Stimulated activated CD4-positive, alpha-beta T cell treated with anti-CD3 and anti-CD28 coated beads, Interleukin-12 subunit alpha, Interleukin-12 subunit beta, amount 100 ng/mL, for 24 hours (primary cell): ENCODE measurements at regions not wholly inside any gene's neighbourhood (a gene's known extent, or its start where the extent isn't known, plus 50 kb on each side); places are given as distances from the start of the nearest gene placed in this dataset.
"Not testable (repeated sequence)": the region's sequence is repeated elsewhere in the genome, so short reads cannot be mapped to it uniquely, and the experiment has no call there.

Experiments
- DNase-seq, 2 experiments: peaks; one replicate each; pipeline ENCODE4 v3.0.0-alpha.2; 2020; ENCODE audit warnings: low read depth in 2 of 2

DNA sequence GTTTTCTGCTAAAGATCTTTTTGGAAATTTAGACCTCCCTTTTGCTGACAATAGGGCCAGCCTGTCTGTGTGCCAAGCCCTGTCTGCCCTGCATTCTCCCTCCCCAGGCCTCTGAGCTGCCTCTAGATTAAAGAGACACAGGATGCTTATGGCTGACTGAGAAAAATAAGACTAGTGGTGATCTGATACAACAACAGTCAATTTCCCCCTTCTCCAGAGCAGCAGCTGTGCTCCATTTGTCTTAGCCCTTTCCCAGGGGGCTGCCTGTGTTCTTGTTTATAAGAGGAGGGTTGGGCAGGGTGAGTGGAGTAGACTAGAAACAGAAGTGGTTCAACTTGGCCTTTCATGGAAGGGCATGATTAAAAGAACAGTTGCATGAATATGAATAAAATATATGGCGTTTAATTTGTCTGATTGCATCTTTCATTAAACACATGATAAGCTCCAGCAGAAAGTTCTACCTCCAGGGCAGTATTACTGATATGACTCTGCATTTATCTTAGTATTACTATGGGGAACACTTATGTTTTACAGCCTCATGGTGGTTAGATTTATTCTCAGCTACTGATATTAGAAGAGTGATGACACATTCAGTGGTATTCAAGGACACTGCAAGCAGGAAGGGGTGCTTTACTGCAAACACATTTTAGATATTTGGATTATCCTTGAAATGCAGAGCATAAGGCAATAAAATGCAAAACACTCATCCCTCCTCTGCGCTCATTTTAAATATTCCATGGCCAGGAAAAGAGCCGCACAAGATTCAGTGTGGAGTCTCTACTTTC lies 150.2 kb upstream of the CLEC14A start:
- DNase-seq: no peak

DNA sequence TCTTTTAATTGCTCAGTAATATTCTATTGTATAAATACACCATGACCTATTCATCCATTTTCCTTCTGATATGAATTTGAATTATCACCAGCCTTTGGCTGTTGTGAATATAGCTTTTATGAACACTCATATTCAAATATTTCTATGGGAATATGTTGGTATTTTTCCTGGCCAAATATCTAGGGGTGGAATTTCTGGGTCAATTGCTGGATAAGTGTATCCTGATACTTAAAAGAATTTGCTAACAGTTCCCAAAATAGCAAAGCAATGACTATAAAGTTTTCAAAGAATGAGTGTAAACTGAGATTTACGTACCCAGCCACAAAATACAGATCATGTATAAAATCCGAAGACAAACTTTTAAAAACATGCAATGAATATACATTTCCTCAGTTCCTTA lies 148.7 kb upstream of the CLEC14A start:
- no peak for DNase-seq

DNA sequence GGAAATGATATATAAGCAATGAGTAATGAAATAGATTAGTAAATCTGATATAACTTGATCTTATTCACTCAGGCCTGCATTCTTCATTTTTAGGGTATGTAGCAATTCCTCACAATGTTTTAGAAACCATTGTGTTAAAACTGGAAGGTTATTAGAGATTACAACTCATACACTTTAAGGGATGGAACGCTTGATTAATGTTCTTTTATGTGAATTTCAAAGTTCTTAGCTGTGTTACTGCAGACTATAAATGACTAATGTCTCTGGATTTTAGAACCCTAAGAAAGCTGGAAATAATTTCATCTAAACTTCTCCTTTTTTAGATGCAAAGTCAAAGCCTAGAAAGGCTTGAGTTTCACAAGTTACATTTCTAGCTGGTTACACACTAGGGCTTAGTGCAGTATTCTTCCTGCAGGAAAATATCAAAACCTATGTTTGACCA lies 148.2 kb upstream of the CLEC14A start:
- no peak for DNase-seq

DNA sequence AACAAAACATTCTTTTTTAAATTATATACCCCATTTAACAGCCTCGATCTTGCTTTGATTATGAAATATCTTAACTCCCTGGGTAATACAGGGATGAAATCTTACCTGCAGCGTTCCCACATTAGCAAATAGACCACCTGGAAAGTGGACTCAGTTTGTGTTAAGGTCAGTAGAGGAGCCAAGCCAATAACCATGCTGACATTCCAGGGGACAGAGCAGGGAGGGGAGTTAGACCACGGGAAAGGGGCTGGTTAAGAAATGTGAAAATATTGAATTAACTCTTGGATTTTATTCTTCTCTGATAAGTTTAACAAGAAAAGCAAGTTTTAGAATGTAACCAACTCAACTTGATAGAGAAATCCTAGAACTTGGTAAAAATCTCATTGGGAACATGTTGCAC lies 144.9 kb upstream of the CLEC14A start:
- DNase-seq: no peak

DNA sequence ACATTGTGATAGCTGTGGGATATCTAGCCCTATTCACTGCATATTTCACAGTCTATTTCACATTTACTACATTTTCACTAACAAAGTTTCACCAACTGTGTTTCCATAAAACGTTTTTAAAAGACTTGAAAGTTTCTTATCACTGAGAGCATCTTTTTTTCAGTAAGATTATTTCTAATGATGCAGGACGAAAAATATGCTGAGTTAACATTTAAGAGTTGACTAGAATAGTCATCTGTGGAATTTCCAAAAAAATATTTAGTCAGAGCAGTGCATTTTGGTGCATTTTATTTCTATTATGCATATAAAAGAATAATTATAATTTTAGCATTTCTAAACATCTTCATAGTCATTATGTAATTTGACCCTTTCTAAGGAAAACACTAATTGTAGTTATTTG lies 143.8 kb upstream of the CLEC14A start:
- DNase-seq: no peak

DNA sequence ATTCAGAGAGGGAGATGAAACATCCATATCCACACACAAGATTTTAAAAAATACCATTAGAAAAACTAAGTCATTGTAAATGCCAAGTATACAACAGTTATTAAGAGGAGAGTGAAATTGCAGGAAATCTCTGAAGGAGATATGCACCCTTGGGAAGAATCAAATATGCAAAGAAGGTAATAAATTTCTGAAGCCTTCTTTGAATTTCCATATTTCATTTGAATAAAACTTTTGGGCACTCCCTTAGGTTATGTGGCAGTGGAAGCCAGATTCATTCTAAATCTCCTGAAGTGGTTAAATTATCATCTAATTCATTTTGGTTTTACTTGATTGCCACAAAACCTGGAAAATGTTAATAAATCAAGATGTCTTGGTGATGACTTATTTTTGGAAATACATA lies 138.9 kb upstream of the CLEC14A start:
- DNase-seq: no peak

DNA sequence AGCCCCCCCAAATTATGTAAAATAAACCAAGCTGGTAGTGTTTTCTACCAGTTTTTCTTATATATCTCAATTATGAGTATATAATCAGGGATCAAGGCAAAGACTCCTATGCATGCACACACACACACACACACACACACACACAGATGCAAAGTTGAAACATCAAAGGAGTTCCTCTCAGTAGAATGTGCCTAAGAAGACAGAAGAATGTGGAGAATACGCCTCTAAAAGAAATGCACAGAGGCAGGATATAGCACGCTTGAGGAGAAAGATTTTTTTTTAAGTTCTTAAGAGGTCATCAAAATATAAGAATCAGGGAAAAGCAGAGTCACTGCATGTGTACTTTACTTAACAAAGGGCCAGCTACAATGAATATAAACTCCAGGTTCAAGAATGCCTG lies 138.2 kb upstream of the CLEC14A start:
- no peak for DNase-seq

DNA sequence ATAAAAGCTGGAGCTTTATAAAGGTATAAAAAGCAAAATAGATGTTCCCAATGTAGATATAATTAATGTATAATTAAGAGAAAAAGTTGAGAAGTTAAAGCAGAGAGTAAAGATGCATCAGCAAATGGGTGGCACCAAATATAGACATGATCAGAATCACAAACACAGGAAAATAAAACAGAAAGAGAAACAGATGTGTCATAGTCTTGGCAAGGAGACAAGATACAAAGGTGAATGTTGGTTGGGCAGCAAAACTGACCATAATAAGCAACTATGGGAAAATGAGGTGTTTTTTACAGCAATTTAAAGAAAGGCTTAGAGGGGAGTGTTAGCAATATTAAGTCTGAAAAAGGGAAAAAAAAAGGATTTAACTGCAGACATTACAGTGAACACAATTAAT lies 135.4 kb upstream of the CLEC14A start:
- no peak for DNase-seq

DNA sequence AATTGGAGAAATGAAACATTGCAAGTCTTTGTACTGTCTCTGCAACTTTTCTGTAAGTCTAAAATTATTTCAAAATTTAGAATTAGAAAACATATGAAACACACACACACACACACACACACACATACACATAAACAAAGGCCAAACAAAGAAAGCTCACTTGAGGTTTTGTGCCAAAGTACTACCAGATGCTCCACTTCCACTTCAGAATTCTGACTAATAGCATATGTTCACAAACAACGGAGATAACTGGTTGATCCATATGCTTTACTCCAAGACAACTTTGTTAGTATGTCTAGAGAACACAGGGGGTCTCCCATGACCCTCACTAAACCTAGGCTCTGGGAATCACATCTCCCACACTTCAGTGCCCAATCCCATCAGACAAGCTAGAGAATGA lies 133.8 kb upstream of the CLEC14A start:
- no peak for DNase-seq

DNA sequence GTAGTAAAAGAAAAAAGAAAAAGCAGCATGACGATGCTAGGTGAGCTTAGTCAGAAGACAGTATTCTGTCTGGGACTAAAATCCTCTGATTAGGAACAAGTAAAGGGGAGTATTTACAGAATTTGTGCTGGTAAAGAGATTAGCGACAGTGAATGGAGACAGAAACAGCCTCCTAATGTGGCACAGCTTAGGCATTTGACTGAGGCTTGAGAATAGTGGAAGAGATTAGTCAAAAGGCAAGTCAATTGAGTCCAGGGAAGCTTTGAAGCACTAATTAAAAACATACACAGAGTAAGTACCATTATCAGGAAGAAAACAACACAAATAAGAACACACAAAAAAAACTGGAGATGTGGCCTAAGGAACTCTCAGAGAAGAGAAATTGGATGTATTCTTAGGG lies 131.9 kb upstream of the CLEC14A start:
- DNase-seq: no peak

DNA sequence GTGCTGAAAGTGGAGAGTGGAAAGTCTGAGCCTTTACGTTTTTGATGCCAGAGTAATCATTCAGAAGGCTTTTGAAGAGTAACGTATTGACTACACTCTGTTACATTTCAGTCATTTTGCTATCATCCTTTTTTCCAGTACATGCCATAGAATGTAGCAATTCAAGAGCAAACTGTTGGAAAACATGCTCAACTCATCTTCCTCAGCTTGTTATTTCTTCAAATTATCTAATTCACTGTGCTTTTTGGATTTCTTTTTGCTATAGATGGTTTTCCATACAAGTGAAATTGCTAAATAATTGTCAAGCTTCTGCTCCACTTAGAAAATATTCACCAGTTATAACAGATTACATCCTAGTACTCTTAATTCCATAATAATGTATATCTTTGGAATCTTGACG lies 129.9 kb upstream of the CLEC14A start:
- DNase-seq: no peak

DNA sequence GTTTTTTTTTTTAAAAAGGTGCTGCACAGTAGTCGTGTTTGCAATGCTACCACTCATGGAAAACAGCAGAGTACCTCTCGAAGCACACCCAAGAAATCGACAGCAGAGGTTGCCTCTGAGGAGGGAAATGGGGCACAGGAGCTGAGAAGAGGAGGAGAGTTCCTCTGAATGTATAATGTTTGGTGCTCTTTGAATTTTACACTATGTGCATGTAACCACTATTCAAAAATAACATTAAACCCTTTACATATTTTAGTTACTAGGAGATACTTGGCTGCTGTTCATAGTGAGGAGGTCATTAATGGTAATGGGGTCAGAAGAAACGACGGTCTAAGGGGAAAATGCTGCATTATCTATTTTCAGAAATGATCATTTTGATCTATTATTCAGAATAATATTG lies 129.4 kb upstream of the CLEC14A start:
- no peak for DNase-seq

DNA sequence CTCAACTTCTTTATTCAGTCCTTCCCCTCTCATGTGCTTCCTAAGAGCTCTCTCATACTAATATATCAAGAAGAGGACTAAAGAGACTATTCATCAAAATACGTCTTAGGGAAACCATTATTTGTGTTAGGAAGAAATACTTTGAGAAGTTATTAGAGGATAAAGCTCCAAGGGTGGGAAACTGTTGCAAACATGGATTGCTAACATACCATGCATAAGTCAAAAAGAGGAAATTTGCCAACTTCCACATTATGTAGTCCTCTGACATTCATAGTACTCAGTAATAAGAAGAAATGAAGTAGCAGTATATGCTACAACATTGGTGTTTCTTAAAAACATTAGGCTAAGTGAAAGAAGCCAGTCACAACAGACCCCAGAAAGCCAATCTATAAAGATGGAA lies 128.8 kb upstream of the CLEC14A start:
- DNase-seq: no peak

DNA sequence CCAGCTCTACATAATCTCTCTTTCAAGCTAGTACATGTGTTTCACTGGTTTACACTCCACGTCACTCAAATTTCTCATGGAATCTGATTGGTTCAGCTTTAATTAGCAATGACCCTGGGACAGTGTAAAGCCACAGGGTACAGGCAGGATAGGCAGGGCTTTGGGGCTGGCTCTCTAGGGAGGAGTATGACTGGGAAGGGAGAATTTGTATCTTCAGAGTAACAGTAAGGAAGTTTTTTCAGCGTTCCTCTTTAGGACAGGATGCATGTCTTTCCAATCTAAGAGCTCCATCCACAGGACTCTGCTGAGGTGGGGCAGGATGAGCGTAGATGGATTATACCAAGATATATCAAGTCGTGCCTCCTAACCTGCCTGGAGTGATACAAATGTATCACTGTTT lies 112.0 kb upstream of the CLEC14A start:
- no peak for DNase-seq

DNA sequence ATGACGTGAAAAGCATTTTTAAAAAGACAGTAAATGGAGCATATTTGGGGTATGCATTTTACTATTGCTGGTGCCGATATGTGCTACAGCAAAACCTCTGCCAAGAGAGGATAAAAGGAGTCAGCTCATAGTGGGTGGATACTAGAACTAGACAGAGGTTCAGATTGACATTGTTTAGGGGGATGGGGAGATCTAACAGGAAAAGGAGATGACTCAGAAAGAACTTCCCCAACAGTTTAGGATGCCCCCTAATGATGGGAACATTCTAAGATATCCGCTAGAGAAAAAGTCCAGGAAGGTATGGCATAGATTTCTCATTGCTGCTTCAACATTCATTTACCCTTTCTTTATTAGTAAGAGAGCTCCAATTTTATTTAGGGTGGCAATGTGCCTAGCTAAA lies 110.5 kb upstream of the CLEC14A start:
- no peak for DNase-seq

DNA sequence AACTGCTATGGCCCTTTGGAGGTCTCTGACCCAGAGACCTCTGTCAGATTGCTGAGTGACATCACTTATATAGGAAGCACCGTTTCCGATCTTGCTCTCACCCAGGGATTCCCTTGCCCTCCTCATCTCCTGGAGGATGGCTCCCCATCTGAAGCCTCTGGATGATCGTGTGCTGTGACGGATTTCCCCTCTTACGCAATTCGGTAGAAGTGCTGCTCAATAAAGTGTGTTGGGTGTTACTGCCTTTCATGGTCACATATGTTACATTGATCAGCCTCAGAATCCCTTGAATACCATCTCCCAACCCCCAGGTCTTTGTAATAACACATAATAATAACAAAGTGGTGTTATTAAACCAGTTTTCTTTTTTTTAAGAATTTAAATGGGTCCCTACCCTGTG lies 107.3 kb upstream of the CLEC14A start:
- no peak for DNase-seq

DNA sequence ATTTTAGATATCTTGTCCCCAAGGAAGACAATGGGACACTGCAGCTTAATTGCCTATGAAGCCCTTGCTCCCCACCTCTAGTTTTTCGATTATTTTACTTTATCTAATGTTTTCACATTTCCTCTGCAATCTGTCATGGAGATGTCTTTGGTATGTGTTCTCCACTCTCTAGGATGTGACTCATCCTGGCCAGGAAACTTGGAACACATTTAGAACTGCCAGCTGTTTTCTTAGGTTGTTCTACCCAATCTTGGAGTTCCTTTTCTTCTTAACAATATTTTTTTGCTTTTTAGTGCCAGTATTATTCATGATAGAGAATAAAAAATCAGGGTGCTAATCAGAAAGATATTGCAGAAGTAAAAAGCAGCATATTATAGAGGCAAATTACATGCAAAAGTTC lies 101.7 kb upstream of the CLEC14A start:
- DNase-seq: no peak

DNA sequence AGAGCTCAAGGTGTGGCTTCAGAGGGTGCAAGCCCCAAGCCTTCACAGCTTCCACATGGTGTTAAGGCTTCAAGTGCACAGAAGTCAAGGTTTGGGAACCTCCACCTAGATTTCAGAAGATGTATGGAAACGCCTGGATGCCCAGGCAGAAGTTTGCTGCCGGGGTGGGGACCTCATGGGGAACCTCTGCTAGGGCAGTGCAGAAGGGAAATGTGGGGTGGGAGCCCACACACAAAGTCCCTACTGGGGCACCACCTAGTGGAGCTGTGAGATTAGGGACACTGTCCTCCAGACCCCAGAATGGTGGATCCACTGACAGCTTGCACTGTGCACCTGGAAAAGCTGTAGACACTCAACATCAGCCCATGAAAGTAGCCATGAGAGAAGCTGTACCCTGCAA lies 99.6 kb upstream of the CLEC14A start:
- DNase-seq: not testable (repeated sequence)

DNA sequence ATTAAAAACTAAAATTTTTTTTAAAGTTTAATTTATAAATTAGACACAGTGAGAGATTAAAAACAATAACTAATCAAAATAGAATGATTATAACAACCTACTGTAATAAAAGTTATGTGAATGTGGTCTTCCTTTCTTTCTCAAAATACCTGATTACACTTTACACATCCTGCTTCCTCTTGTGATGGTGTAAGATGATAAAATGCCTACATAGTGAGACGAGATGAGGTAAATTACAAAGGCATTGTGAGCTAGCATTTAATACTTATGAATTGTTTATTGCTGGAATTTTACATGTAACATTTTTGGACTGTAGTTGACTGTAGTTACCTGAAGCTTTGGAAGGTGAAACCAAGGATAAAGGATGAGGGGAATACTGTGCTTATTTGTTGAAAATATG lies 94.2 kb upstream of the CLEC14A start:
- no peak for DNase-seq

DNA sequence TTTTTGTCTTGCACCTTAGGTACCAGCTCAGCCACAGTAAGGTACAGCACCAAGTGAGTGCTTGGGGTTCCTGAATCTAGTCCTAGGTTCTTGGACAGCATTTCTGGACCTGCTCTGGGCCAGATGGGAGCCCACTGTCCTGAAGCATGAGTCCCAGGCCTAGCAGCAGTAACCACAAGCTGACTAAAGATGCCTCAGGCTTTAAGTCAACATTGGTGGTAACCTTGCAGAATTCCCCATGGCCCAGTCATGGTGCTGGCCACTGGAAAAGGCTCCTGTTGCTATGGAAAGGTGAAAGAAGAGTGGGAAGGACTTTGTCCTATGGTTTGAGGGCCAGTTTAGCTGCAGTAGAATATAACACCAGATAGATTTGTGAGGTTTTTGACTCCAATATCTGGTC lies 86.9 kb upstream of the CLEC14A start:
- no peak for DNase-seq

DNA sequence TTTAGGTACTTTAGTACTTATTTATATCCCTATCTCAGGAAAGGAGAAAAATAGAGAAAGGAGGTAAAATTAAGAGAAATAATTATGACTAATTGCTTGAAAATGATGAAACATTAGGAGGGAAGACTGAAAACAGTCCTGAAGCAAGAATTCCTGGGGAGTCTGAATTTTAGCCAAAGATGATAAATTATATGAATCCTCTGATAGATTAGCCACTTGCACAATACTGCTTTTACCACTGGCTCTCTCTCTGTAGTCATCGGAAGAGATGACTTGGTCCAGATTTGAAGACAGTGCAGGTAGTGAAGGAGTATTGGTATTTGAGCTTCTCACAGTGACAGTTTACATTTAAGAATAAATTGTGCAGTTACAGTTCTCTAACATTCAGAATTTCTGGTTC lies 83.8 kb upstream of the CLEC14A start:
- DNase-seq: no peak

DNA sequence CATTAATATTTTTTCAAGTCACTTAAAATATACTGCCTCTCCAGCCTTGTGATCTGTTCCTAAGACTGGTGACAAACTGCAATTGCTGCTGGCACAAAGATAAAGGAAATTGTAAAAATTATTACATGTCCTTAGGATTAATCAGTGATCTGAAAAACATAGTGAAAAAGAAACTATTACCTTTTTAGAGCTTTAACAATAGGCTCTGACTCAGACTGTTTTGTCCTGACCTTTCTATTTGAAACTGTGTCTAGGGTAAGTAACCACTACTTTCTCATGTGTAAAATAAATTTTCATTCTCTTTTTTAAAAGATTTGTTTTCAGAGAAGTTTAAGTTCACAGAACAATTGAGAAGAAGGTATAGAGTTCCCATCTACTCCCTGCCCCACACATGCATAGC lies 80.4 kb upstream of the CLEC14A start:
- no peak for DNase-seq

DNA sequence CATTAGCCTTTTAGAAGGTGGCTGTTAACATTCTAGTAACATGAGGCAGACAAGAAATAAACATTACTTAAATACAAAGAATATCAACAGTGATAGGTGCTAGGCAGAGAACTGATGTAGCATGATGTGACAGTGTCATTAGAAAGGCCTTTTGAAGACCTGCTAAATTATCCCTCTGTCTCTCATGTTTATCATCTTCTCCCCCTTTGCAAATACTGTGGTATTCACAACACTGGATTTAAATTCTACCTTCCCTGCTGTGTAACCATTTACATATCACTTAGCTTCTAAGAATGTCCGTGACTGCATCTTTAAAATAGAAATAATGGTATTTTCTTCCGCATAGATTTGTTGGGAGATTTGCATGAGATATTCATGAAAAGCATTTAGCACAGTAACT lies 74.4 kb upstream of the CLEC14A start:
- DNase-seq: no peak

DNA sequence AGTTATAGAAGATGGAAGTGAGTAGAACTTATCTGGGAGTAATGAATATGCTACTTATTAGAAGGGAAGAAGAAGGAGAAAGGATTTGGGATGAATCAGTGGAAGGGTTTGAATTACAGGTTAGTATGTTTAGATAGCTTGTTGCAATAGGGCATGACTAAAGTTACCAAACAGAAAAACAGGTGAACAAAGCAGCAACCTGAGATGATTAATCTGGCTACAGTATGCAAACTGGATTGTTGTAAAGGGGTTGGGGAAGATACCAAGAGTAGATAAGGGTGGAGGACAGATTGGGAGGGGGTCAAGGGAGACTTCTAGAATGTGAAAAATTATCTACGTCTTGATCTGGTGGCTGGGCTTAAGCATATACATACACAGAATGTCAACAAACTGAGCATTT lies 73.4 kb upstream of the CLEC14A start:
- no peak for DNase-seq
